HG03159 (cell line): ENCODE measurements at regions not wholly inside any gene's neighbourhood (a gene's known extent, or its start where the extent isn't known, plus 50 kb on each side); places are given as distances from the start of the nearest gene placed in this dataset.
"Not testable (repeated sequence)": the region's sequence is repeated elsewhere in the genome, so short reads cannot be mapped to it uniquely, and the experiment has no call there.

Experiments
- ATAC-seq: cut with Tn5 transposase; IDR thresholded peaks from one replicate; pipeline ENCODE4 v1.9.1; 2021; ENCODE audit warnings: mild to moderate bottlenecking, moderate library complexity; ENCODE audit not compliant: unreplicated experiment

DNA sequence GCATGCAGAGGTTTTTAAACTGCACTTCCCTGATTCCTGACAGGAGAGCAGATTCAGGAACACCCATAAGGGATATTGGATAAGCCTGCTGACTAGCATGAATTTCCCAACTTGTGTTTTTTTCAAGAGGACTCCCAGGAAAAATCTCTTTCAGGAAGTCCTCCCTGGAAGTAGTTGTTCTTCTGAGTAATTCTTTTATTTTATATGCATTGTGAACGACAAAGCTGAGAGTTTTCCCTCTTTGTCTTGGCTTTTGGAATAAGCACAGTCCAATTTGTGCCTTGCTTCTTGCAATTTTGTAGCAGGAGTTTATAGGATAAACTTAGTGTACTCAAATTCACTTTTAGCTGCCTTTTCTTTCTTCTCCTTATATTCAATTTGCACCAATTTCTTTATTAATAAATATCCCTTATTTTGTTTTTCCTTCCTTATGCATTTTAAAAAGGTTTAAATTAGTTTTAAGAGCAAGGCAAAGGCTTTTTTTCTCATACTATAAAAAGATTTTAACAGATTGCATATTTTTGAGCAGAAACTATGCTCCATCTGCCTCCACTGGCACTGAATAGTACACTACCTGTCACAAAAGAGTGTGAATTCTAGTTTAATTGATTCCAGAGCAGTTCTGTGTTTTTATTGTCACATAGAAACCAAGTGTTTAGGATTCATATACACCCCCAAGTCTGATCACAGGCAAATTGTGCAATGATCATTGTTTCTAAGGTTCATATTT lies 543.3 kb upstream of the SPRY2 start:
- no peak for ATAC-seq

DNA sequence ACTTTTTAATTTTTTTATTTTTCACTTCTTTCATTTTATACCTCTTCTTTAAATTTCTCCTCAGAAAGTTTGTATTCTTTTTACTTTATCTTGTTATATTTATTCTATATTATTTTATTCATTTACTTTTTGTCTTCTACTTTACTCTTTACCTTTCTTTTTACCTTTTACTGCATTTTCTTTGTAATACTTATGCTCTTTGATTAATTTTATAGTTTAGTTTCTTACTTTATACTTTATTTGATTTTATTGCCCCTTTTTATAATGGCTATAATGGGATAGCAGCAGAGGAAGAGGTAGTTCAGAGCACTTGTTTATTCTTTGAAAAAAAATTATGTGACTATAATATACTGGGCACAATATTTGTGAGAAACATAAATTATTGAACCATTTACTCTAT lies 542.6 kb upstream of the SPRY2 start:
- no peak for ATAC-seq

- no peak for ATAC-seq
These were observed 541.1 kb upstream of the SPRY2 start for GRCh38 chr13:80881942-80882445.

- ATAC-seq = no peak
These were observed 540.6 kb upstream of the SPRY2 start for GRCh38 chr13:80881495-80881894.

DNA sequence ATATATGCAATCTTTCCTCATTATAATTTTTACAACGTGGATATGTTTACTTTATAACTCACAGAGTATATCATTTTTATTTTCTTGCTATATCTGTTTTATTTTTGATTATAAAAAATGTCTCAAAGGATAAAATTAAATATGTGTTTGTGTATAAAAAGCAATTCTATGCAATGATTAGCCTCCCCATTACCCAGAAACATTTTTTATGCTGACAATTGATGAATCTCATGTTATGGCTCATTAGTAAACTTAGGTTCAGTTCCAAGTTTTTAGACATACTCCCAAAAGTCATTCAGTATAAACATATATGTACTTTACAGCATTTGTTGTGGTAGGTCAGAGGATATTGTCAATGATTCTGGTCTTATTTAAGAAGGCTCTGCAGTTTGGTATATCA lies 540.1 kb upstream of the SPRY2 start:
- no peak for ATAC-seq

GRCh38 chr13:80877944-80878241 lies 537.0 kb upstream of the SPRY2 start:
- no peak for ATAC-seq

DNA sequence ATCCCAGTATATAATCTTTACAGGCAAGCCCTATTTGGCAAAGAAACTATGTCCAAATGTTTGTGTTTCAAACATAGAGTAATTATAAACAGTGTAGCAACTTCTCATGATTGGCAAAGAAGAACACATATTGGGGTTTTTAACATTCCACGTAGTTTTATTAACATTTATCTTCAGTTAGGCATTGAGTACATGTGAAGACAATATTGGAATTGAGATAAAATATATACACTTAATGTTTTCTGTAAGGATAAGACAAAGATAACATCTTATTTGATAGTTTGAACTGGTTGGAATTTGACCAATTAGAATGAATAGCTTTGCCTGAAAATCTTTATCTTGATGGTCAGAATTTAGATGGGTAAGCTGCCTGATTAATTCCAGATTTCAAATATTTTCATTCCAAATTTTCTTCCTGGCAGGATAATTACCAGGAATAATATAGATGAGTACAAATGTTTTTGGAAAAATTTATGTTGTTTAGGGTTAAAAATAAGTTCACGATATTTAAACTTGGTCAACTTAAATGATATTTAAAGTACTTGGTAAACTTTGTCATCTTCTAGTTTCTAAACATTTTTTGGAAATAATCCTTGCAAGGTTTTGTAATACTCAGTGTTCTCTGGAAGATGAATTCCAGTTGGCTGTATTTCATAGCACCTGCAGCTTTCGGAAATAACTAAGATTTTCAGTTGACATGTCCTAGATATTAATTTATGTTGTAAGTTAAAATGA lies 536.5 kb upstream of the SPRY2 start:
- no peak for ATAC-seq

- ATAC-seq = peak; percentile 97
These were observed 532.7 kb upstream of the SPRY2 start for GRCh38 chr13:80873589-80873988.

DNA sequence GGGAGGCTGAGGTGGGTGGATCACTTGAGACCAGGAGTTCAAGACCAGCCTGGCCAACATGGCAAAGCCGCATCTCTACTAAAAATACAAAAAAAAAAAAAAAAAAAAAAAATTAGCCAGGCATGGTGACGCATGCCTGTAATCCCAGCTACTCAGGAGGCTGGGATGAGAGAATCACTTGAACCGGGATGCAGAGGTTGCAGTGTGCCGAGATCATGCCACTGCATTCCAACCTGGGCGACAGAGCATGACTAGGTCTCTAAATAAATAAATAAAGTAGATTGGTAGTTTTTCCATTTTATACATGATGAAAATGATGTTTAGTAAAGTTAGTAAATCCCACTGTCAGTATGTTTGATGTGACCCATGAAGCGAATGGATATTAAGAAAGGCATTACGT lies 531.0 kb upstream of the SPRY2 start:
- not testable (repeated sequence) for ATAC-seq

DNA sequence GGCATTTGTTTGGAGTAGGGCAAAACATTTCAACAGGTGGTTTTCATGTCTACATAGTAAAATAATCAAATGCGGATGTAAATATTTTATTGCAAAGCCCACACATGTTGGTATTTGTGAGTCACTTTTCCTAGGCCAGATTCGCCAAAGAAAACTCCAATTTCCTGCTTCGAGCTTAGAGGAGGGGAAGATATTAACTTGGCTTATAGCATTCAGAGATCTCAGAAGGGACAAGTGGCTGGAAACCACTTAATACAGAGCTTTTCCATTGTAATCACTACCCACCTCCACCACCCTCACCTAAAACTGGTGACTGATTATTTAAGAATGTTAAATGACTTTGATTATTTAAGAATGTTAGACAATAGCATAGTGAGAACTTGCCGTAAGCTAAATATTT lies 530.6 kb upstream of the SPRY2 start:
- no peak for ATAC-seq

DNA sequence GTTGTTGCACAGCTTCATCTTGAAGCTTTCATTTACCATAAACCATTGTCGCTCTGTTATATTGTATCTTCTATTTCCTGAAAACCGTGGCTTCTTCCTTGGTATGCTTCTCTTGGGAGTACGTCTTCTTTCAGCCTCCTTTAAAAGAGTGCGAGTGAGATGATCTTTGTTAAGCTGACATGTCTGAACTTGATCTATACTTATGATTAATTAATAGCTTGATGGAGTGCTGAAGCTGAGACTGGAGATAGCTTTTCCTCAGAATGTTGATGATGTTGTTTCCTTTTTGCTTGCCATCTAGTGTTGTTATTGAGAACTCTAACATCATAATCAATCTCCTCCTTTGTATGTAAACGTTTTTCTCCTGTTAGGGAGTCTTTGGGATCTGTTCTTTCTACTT lies 529.3 kb upstream of the SPRY2 start:
- no peak for ATAC-seq

DNA sequence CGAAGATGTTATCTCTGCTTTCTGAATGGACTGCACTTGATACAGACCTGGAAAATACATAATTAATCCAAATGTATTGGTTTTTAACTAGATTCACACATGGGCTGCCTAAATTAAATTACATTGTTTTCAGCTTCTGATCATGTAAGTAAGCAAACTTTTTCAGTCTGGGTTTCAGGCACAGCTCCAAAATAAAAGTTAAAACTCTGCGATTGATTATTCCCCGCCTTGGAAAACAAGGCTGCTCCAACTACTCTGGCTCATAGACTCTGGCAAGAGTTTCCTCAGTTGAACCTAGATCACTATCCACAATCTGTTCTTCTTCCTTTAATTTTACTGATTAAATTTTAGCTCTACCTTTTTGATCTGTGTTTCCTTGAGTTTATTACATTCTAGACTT lies 526.0 kb upstream of the SPRY2 start:
- no peak for ATAC-seq

- no peak for ATAC-seq
These were observed 524.4 kb upstream of the SPRY2 start for GRCh38 chr13:80865329-80865728.

GRCh38 chr13:80862456-80862855 lies 521.5 kb upstream of the SPRY2 start:
- ATAC-seq = no peak

- no peak for ATAC-seq
These were observed 519.9 kb upstream of the SPRY2 start for GRCh38 chr13:80860845-80861244.

- ATAC-seq = no peak
These were observed 517.2 kb upstream of the SPRY2 start for GRCh38 chr13:80858131-80858530.

GRCh38 chr13:80857321-80857720 lies 516.4 kb upstream of the SPRY2 start:
- ATAC-seq = no peak

- ATAC-seq = no peak
These were observed 509.8 kb upstream of the SPRY2 start for GRCh38 chr13:80850771-80851170.

GRCh38 chr13:80844164-80844563 lies 503.2 kb upstream of the SPRY2 start:
- ATAC-seq = no peak

GRCh38 chr13:80841414-80841813 lies 500.5 kb upstream of the SPRY2 start:
- no peak for ATAC-seq

GRCh38 chr13:80840316-80840976 lies 499.5 kb upstream of the SPRY2 start:
- no peak for ATAC-seq

DNA sequence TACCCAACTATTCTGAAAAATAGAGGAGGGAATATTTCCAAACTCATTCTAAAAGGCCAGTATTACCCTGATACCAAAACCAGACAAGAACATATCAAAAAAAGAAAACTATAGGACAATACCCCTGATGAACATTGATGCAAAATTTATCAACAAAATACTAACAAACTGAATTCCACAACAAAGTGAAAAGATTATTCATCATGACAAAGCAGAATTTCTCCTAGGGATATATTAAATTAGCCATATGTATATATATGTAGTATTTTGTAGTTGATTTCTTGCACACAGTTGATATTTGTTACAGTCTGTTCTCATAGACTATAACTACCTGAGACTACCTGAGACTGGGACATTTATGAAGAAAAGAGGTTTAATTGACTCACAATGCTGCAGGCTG lies 495.0 kb upstream of the SPRY2 start:
- no peak for ATAC-seq
